Gastrocnemius medialis (tissue), 4 donors: ENCODE measurements at regions not wholly inside any gene's neighbourhood (a gene's known extent, or its start where the extent isn't known, plus 50 kb on each side); places are given as distances from the start of the nearest gene placed in this dataset.

Experiments
- POLR2A ChIP-seq, 2 donors: fragments of 450-650 bp; IDR thresholded peaks; one replicate each; pipeline ENCODE4 v1.6.1; 2017; ENCODE audit warnings: antibody characterized with exemption in 2 of 2, mild to moderate bottlenecking in 2 of 2, moderate library complexity in 2 of 2
- TF ChIP-seq, protein P1 (sequence below), 5 experiments: fragments of 450-650 bp in 3 of 5; fragments of 200-600 bp in 2 of 5; sonication (generic) in 2 of 5; IDR thresholded peaks in 4 of 5; conservative IDR thresholded peaks in 1 of 5; 1 replicate in 4 of 5; 2 replicates in 1 of 5; pipeline ENCODE4 v1.5.1; 2016 to 2019; ENCODE audit warnings: antibody characterized with exemption in 5 of 5, mild to moderate bottlenecking in 3 of 5, moderate library complexity in 3 of 5

DNA sequence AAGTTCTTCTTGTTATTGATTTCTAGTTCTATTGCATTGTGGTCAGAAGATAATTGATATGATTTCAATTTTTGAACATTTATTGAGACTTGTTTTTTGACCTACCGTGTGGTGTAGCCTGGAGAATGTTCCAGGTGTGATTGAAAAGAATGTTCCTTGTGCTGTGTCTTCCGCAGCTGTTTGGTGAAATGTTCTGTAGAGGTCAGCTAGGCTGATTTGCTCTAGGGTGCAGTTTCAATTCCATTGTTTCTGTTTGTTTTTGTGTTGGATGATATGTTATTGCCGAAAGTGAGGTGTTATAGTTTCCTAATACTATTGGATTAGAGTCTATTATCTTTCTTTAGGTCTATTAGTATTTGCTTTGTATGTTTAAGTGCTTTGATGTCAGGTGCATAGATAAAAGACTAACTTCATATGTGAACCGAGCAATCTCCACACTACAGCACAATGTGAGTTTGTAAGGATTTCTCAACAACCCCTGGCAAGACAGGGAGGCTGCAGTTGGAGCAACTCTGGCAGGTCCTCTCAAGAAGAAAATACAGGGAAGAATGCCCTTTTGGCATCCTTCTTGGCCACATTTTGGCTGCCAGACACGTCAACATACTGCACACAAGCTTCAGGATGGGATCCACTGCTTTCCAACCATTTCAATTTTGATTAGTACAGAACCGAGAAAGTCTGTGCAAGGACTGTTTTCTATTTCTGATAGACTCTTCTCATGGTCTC is 320.7 kb downstream of the RNF144B start:
- TF ChIP-seq, protein P1, sequence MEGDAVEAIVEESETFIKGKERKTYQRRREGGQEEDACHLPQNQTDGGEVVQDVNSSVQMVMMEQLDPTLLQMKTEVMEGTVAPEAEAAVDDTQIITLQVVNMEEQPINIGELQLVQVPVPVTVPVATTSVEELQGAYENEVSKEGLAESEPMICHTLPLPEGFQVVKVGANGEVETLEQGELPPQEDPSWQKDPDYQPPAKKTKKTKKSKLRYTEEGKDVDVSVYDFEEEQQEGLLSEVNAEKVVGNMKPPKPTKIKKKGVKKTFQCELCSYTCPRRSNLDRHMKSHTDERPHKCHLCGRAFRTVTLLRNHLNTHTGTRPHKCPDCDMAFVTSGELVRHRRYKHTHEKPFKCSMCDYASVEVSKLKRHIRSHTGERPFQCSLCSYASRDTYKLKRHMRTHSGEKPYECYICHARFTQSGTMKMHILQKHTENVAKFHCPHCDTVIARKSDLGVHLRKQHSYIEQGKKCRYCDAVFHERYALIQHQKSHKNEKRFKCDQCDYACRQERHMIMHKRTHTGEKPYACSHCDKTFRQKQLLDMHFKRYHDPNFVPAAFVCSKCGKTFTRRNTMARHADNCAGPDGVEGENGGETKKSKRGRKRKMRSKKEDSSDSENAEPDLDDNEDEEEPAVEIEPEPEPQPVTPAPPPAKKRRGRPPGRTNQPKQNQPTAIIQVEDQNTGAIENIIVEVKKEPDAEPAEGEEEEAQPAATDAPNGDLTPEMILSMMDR (IDR thresholded peaks at IDR 0.05 in 4 of 5, conservative IDR thresholded peaks at IDR 0.05 in 1 of 5): no peak
- TF ChIP-seq POLR2A (IDR thresholded peaks at IDR 0.05): no peak
